CD4-positive, alpha-beta T cell treated with Interferon alpha-2 for 1 hour (primary cell): ENCODE measurements at regions not wholly inside any gene's neighbourhood (a gene's known extent, or its start where the extent isn't known, plus 50 kb on each side); places are given as distances from the start of the nearest gene placed in this dataset.
"Not testable (repeated sequence)": the region's sequence is repeated elsewhere in the genome, so short reads cannot be mapped to it uniquely, and the experiment has no call there.

ENCODE experiments used
- DNase-seq, 2 donors: peaks; one replicate each; pipeline ENCODE4 v3.0.0-alpha.2; 2020 to 2022

DNA sequence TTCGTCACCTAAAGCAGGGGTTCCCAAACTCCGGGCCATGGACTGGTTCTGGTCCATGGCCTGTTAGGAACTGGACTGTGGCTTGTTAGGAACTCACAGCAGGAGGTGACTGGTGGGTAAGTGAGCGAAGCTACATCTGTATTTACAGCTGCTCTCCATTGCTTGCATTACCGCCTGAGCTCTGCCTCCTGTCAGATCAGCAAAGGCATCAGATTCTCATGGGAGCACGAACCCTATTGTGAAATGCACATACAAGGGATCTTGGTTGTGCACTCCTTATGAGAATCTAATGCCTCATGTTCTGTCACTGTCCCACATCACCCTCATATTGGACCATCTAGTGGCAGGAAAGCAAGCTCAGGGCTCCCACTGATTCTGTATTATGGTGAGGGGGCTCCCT, 217.0 kb downstream of the ZFP36L2 start:
- DNase-seq: no peak

DNA sequence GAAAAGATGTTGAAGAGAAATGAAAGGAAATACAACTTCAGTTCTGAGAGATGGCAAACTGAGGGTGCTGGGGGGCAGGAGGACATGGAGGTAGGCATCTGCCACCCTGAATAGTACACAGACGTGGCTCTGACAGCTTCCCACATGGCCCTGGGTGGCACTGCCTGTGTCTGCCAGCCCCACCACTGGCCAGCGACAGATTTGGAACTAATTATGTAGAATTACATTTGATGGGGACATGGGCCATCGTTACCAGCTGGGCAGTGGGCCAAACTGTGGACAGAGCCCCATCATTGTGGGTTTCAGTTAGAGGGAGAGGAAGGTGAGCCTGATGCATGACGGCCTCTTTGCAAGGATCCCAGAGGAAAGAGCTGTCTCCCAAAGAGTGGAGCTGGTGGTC, 216.0 kb upstream of the HAAO start:
- no peak for DNase-seq

- DNase-seq: no peak
Measured at GRCh38 chr2:43007901-43008300, 215.5 kb upstream of the HAAO start.

- no peak for DNase-seq
Measured at GRCh38 chr2:43006834-43007543, 214.6 kb upstream of the HAAO start.

- no peak for DNase-seq
Measured at GRCh38 chr2:43005975-43006833, 213.8 kb upstream of the HAAO start.

DNA sequence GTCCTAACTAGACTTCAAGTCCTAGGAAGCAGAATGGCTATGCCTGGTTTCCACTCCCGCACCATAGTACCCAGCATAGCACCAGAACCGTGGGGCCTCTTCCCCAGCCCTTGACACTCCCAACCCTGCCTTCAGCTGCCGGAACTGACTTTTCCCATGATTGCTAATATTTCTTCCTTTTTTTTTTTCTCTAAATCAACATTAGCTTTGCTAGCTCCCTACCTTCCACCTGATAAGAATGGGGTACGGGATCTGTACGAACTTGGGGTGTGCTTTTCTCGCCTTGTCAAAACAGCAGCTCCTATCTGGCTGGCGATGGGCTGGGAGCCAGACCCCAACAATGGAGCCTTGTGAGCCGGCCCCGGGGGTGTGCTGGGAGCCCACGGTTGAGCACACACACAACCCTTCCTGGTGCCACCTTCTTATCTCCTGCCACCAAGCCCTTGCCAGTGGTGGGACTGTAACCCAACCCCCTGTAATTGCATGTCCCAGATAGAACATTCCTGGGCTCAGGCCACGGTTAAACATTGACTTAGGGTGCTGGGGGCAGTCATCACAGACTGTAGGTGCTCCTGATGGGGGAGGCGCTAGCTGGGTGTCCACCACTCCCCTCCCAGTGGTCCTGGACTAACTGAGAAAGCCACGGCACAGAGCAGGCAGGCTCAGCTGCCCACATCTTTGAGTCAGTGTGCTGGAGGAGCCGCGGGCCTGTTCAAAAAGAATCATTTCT, 213.0 kb upstream of the HAAO start:
- DNase-seq: no peak

DNA sequence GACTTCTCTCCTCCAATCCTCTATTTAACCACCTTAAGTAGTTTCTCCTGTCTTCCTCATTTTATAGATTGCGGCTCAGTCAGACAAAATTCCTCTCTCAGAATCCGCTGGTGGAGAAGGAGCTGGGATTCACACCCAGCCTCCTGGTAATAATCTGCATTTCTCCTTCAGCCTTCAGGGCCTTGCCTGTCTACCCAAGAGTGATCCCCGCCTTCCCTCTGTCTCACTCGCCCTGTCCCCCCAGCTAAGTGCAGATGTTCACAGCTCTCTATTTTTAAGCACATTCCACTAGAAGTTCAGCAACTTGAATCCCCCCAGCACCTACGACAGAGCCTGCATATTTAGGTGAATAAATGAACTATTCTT, 212.5 kb upstream of the HAAO start:
- DNase-seq: no peak

DNA sequence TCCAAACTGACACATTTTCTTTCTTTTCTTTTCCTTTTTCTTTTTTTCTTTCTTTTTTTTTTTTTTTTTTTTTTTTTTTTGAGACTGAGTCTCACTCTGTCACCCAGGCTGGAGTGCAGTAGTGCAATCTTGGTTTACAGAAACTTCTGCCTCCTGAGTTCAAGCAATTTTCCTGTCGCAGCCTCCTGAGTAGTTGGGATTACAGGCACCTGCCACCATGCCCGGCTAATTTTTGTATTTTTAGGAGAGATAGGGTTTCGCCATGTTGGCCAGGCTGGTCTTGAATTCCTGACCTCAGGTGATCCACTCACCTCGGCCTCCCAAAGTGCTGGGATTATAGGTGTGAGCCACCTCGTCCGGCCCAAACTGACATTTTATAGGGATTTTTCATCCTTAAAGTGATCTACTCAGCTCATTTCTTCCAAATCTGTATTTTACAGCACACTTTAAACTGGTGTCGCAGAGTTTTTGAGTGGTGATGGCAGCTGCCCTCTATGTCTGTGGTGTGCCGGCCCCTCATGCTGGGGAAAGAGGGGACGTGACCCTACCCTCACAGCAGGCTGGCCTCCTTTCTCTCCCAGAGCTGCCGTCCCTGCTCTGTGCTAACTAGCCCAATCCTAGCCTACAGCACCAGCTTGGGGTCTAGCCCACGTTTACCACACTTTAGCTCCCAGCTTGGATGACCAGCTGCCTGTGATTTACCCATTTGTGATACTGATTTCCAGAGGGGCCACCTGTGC, 211.9 kb upstream of the HAAO start:
- DNase-seq: not testable (repeated sequence)

GRCh38 chr2:43003702-43004101, 211.3 kb upstream of the HAAO start:
- no peak for DNase-seq

DNA sequence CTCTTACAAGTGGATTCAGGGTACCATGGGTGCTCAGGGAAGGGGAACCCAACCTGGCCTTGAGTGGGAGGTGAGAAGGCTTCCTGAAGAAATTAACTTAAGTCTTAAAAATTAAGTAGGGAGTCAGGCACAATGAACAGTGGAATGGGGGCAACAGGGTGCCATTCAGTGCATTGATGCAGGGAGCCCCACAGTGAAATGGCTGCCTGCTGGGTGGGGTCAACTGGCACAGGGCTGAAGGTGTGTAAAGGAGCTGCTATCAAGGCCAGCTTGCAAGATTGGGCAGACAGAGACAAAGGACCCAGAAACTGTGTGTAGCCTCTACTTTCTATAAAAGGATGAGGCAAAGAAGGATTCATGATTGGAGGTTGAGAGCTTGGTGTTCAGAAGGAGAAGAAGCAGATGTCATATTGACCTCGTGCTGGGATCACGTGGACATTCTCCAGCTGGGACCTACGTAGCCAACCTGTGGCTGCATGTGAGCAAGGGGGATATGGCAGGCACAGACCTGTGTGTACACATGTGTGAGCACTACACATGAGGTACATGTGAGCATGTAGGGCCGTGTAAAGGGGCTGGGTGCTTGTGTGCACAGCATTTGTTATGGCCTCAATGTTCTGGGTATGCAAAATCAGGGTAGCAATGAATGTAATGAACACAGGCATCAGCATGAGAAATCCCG, 209.5 kb upstream of the HAAO start:
- no peak for DNase-seq

GRCh38 chr2:43001055-43001378, 208.6 kb upstream of the HAAO start:
- no peak for DNase-seq

DNA sequence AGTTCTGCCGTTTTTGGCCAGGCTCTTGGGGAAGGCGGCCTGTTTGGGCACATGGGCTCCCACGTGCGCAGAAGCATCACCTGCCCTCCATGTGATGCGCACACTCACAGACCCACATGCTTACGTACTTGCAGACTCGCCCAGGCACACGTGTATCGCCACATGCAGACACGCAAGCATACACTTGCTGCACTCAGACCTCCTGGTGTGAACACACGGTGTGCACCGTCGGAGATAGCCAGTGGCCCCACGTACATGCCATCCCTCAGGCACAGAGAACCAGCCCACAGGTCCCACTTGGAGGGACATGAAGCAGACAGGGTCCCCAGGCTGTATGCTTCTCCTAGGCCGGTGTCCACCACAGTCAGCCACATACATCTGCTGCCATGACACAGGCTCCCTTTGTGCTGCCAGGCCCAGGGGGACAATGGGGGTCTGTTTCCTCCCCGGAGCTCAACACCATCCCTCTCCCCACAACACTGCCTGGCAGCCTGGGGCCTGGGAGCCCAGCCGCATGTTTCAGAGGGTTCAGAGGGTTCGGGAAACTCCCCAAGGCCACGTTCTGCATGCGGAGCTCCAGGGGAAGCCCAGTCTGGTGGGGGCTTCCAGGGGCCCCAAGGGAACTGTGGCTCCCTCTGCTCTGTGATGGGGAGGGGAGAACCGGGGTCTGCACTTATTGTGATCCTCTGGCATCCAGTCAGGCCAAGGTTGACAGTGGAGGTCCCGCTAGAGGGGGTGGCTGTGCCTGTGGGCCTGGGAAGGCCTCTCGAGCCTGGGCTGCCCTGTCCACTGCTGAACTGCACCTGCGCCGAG, 208.1 kb upstream of the HAAO start:
- DNase-seq: no peak

GRCh38 chr2:42999856-43000241, 207.5 kb upstream of the HAAO start:
- DNase-seq: no peak

DNA sequence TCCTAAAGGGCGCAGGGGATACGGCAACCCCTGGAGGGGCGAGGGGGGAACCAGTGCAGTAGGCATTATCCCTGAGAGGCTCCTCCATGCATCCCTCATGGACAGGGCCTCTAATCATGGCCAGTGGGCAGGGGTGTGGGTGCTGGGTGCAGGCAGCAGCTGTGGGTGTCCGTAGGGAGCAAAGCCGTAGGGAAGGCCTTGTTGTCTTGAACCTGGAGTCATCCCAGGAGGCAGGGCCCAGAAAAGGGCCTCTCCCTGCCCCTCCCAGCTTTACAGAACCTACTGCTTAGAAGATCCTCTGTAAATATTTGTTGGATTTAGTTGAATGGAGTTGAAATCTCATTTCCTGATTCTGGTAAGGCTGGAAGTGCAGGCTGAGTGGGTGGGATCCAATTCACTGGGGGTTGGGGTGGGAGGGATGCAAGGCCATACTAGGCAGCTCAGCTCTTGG, 207.0 kb upstream of the HAAO start:
- DNase-seq: no peak

DNA sequence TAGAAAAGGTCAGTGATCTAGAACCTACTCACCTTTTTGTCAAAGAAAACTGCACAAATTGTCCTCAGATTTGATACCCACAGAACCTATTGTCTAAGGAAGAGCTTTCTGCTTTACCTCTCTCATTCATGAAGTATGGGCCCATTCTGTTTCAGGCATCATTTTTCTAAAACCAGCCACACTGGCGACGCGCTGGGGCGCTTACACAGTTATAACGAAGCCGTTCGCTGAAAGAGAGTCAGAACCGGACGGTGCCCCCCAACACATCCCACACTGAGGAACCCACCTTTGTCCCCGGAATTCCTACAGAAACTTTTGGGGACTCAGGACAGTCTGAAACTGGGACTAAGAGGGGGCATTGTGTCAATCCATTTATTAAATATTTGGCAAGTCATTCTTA, 206.3 kb upstream of the HAAO start:
- DNase-seq: no peak

- DNase-seq: no peak
Measured at GRCh38 chr2:42996528-42996927, 204.1 kb upstream of the HAAO start.

DNA sequence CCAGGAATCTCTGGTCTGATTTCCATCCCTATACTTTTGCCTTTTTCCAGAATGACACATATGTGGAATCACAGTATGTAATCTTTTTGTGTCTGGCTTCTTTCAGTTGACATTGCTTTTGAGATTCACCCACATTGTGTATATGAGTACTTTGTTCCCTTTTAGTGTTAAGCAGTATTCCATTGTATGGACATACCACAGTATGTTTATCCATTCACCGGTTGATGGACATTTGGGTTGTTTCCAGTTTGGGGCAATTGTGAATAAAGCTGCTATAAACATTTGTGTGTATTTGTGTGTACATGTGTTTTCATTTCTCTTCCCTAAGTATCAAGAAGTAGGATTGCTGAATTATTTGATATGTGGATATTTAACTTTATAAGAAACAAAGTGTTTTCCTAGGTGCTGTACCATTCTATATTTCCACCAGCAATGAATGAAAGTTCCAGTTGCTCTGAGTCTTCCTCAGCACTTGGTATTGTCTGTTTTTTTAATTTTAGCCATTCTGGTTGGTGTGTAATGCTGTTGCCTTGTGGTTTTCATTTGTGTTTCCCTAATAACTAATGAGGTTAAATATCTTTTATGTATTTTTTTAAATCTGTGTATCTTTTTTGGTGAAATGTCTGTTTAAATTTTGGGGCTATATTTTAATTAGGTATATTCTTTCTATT, 203.5 kb upstream of the HAAO start:
- no peak for DNase-seq

- DNase-seq: not testable (repeated sequence)
Measured at GRCh38 chr2:42989283-42990081, 197.1 kb upstream of the HAAO start.

GRCh38 chr2:42988055-42988454, 195.7 kb upstream of the HAAO start:
- DNase-seq: not testable (repeated sequence)
